ENCODE measurements at regions not wholly inside any gene's neighbourhood (a gene's known extent, or its start where the extent isn't known, plus 50 kb on each side); places are given as distances from the start of the nearest gene placed in this dataset.
"Not testable (repeated sequence)": the region's sequence is repeated elsewhere in the genome, so short reads cannot be mapped to it uniquely, and the experiment has no call there.

DNA sequence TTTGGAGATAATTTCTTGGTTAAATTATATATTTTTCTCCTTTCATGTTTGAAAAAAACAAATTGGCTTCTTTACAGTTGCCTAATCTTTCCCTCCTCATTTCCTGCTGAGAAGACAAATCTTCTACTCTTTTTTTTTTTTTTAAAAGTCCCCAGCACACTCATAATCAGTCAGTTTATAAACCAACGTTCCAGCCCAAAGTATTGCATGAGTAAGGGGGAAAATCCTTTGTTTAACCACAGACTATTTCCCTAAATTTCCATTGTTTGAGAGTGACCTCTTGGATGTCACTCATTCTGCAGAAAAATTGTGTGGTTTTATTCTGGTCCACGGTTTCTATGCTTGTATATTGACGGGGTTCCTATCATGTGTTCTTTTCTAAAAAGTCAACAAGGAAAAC, 55.1 kb upstream of the TLR4 start:
- FAIRE-seq = no peak

GRCh38 chr9:117644932-117645636, 59.1 kb upstream of the TLR4 start:
- no peak for FAIRE-seq

GRCh38 chr9:117644133-117644931, 59.9 kb upstream of the TLR4 start:
- peak; percentile 86 for FAIRE-seq

DNA sequence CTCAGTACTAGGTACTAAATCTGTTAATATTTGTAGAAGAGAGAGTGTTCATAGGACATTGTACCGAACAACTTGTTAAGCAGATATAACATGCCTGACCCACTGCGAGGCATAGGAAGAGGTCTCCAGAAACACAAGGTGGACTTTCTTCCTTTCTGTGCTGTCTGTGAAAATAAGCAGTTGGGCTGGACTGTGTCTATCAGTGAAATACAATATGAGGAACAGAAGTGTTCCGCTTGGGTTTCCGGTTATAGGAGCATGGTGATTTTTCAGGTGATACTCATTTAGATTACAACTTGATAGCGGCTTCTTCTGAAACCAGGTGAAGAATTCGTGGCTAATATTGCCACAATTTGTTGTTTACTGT, 60.9 kb upstream of the TLR4 start:
- no peak for FAIRE-seq

GRCh38 chr9:117642571-117643287, 61.5 kb upstream of the TLR4 start:
- FAIRE-seq = not testable (repeated sequence)

DNA sequence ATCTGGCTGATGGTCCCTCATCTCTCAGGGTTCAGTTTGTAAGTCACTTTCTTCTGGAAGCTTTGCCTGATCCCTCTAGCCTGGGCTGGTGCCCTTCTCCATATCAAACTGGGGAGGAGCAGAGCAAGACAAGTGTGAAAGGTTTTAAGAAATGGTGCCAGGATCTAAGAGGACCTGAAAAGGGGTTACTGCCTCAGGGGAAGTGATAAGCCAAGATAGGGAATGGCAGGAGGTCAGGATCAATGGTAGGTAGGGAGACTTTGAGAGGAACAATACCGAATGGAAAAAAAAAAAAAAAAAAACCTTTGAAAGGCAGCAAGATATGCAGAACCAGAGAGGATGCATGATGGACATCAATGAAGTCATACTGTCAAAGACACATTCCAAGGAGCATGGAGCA, 67.5 kb upstream of the TLR4 start:
- FAIRE-seq = no peak

DNA sequence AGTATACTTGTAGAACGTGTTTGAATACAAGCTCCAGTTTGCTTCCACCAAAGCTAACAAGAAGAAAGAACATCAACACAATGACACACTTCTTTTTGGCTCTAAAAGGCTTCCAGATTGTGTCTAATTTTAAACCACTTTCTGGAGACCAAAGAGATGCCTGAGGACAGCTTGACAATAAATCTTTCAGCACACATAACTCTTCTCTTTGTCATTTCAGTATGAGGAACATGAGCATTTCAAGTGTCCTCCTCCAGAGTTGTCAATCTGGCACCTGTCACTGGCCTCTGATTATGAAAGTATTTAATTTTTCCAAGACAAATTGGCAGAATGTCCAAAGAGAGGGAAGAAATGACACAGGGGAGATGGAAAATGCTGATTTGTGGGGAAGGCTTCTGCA, 79.0 kb upstream of the TLR4 start:
- FAIRE-seq = no peak

DNA sequence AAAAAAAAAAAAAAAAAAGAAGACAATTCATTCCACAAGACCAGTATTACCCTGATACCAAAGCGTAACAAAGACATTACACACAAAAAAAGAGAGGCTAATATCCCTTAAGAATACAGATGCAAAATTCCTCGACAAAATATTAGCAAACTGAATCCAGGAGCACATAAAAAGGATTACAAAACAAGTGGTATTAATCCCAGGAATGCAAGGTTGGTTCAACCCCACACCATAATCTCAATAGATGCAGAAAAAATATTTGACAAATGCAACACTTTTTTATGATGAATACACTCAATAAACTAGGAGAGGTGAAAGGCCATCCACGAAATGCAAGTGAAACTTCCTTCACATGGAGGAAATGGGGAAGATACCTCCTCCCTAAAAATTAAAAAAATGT, 80.1 kb upstream of the TLR4 start:
- no peak for FAIRE-seq

GRCh38 chr9:117622347-117622746, 81.9 kb upstream of the TLR4 start:
- FAIRE-seq = no peak

GRCh38 chr9:117616431-117616831, 87.8 kb upstream of the TLR4 start:
- no peak for FAIRE-seq

- FAIRE-seq = no peak
Measured at GRCh38 chr9:117612317-117612716, 91.9 kb upstream of the TLR4 start.

- FAIRE-seq = no peak
Measured at GRCh38 chr9:117597977-117598376, 106.2 kb upstream of the TLR4 start.

DNA sequence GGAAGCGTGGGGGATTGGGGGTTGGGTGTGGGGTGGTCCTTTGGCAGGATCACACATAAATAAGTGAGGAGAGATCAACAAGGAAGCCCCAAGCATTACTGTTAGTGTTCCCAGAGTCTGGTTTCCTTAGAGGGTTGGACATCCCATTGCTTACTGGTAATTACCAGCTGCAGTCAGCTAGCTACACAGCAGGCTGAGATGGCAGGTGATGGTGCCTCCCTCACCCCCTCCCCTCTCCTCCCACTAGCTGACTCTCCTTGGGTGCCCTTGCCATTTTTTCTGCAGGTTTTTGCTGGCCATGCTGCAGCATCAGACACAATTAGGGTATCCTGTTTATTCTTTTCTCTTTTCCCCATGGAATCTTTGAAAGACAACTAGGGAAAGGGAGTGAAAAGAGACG, 107.5 kb upstream of the TLR4 start:
- no peak for FAIRE-seq

- FAIRE-seq = no peak
Measured at GRCh38 chr9:117595650-117596049, 108.6 kb upstream of the TLR4 start.

- no peak for FAIRE-seq
Measured at GRCh38 chr9:117587263-117587662, 116.9 kb upstream of the TLR4 start.

DNA sequence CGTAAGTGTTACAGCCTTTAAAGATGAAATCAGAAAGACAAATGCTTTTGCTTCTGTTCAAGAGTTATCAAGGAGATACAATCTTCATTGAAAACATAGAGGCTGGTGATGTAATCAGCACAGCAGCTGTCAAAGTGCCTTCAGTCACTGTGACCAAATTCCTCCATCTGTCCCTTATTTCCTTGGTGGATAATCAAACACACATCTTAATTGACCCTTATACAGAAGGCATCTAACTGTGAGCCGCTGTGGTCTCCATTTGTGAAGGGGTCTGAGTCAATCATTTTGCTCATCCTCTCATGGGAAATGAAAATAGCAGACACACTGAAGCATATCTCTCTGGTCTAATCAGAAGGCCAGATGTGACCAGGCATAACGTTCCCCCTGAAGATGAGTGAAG, 130.1 kb upstream of the TLR4 start:
- no peak for FAIRE-seq

- FAIRE-seq = no peak
Measured at GRCh38 chr9:117564839-117565238, 139.4 kb upstream of the TLR4 start.

DNA sequence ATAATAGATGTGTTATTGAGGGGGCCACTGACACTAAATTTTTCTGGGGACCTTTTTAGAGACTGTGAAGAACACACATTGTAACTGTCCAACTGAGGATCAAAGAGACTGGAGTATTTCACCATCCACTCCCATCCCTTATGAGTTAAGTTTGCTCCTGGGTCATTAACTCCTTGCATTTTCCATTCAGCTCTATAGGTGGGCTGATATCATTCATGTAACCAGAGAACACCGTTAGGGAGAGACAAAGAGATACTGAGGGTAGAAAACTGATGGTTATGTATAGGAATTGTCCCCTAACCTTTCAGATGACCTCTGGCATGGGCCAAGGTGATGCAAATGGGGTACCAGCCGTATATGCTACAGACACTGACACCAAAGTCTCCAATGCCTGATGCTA, 142.4 kb upstream of the TLR4 start:
- FAIRE-seq = no peak

DNA sequence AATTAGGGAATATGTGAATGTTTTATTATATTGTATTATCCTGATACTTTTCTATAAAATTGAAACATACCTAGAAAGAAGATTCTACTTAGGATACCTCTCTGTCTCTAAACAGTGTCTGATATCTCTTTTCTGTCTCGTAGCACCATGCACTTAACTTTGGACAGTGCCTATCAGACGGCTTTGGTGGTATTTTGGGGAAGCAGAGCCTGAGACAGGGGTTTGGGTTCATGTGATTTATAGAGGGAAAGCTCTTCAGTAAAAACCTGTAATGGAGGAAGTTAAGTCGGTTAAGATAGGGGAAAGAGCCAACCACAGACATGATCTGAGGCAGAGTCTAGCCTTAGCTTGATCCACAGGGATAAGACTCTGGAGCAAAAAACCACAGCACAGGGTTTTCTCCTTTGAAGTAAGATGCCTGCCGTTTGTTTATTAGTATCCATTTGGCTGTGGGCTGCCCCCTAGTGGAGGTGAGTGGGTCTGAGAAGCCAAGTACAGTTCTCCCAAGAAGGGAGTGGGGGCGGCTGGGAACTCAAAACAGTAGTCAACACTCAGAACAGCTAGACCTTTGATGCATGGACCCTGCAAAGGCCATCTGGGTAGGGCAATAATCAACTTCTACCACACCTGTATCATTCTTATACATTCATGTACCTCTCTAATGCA, 141.2 kb upstream of the ASTN2 start:
- no peak for FAIRE-seq

DNA sequence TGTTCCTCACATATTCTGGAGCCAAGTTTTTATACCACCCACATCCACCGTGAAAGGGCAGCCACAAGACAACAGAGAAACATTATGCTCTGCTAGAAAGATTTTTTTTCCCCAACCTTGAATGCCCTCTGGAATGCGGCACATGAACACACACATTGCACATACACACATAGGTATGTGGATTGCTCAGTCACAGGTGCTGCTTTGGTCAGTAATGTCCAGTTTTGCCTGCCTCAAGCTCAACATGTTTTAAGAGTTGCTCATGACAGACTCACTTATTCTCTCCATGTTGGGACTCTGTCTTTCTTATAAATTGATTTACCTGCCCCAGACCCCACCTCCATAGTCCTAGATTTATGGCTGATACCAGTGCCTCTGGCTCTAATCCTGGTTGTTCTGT, 138.0 kb upstream of the ASTN2 start:
- no peak for FAIRE-seq

DNA sequence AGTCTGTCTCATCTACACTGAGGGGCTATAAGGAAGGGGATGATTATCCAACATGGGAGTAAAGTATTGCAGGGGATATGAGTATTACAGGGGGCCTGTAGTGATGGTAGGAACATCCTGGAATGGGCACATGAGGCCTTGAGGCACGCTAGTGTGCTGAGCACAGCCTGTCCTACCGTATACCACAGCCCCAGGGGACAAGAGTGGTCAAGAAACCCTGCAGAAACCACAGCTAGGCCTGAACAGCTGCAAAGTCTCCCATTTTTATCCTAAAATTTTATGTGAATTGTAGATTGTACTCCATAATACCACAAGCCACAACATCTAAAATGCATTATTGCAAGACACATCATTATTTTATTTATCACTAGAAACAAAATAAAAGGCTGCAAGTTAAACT, 136.3 kb upstream of the ASTN2 start:
- FAIRE-seq = no peak

- FAIRE-seq = no peak
Measured at GRCh38 chr9:117549444-117549843, 134.6 kb upstream of the ASTN2 start.

GRCh38 chr9:117548556-117548955, 133.7 kb upstream of the ASTN2 start:
- no peak for FAIRE-seq

- no peak for FAIRE-seq
Measured at GRCh38 chr9:117547904-117548303, 133.0 kb upstream of the ASTN2 start.
